ENCODE measurements at regions not wholly inside any gene's neighbourhood (a gene's known extent, or its start where the extent isn't known, plus 50 kb on each side); places are given as distances from the start of the nearest gene placed in this dataset.
"Not testable (repeated sequence)": the region's sequence is repeated elsewhere in the genome, so short reads cannot be mapped to it uniquely, and the experiment has no call there.

DNA sequence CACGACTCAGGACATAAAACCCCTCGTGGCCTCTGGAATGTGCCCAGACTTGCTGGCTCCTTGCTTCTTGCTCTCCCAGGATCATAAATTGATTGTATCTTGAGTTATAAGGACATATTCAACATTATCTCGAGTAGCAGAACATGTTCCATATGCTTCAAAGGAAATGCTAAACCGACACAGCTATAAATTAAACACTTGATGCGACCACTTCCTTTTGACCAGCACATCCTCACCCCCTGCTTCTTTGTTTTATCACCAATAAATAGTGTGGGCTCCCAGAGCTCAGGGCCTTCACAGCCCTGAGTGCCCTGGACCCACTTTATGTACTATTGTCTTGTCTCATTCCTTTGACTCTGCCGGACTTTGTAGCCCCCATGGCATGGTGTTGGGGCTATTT is 157.0 kb upstream of the PABPC3 start:
- CTCF ChIA-PET (ENCODE audit: unreplicated experiment), result no interaction called here
- intact Hi-C loops (cut with micrococcal nuclease; ENCODE audit: unreplicated experiment), result no loop called here

DNA sequence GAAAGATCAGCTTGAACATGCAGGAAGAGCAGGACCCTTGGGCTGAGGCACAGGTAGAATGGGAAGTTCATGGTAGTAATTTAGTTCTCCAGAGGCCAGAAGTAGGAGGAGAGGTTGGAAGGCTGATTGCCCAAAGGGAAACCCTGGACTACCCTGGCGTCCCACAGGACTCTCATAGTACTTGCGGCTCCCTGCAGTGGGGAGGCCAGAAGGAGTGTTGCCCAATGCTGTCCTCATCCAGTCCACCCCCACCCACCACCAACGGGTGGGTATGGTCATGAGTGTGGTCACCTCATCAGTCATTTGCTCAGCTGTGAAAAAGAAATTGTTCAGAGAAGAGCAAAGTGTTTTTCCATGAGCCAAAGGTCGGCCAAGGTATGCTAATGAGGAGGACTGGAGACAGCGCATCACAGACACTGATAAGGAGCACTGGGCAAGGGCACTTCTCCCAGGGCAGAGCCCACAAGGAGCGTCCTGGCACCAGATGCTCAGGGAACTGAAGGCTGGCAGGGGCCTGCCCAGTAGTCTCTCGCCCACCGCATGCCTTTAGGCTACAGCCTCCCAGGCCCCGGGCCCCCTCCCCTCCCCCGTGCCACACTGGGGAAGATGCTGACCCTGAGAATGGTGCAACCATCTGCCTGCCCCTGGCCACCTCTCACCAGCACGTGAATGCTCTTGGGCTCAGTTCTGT is 154.8 kb upstream of the PABPC3 start:
- H3K4me2 ChIP-seq (ENCODE audit: low read length); DNase-seq (ENCODE audit: low spot score); H3K4me1 ChIP-seq (ENCODE audit: insufficient read depth, low read length, poor library complexity, severe bottlenecking); H3K9me2 ChIP-seq (ENCODE audit: insufficient read depth, low read length); CTCF ChIA-PET (ENCODE audit: unreplicated experiment); H3K36me3 ChIP-seq (ENCODE audit: insufficient read depth, low read length); intact Hi-C loops (cut with micrococcal nuclease; ENCODE audit: unreplicated experiment); BruUV-seq (replicated peaks); H2AFZ ChIP-seq (ENCODE audit: low read length); H4K20me1 ChIP-seq (ENCODE audit: insufficient read depth, low read length); H3K9me3 ChIP-seq (ENCODE audit: low read length); POLR2A ChIA-PET; H3K79me2 ChIP-seq (ENCODE audit: insufficient read depth, low read depth, low read length); H3K27ac ChIP-seq (ENCODE audit: low read depth, low read length, poor library complexity, severe bottlenecking); H3K4me3 ChIP-seq (ENCODE audit: low read depth, low read length, poor library complexity, severe bottlenecking): not testable (repeated sequence)

More for the DNA sequence above, 157.0 kb upstream of the PABPC3 start:
- no peak overlapping the region for H3K27ac ChIP-seq (ENCODE audit: low read depth, low read length, poor library complexity, severe bottlenecking)
- H2AFZ ChIP-seq (ENCODE audit: low read length), result no peak overlapping the region
- no peak for DNase-seq (ENCODE audit: low spot score)
- no peaks in the 10 kb centered on the region for H3K9me3 ChIP-seq (ENCODE audit: low read length)
- no peaks in the 10 kb centered on the region for H3K79me2 ChIP-seq (ENCODE audit: insufficient read depth, low read depth, low read length)
- H3K4me1 ChIP-seq (ENCODE audit: insufficient read depth, low read length, poor library complexity, severe bottlenecking), result no peaks in the 10 kb centered on the region
- no peak overlapping the region for H3K4me2 ChIP-seq (ENCODE audit: low read length)
- H3K36me3 ChIP-seq (ENCODE audit: insufficient read depth, low read length), result no peaks in the 10 kb centered on the region
- no peak overlapping the region for H3K4me3 ChIP-seq (ENCODE audit: low read depth, low read length, poor library complexity, severe bottlenecking)
- POLR2A ChIA-PET, result interaction anchor here (1.1 kb wide), 1 partner anchor 10 kb away, joined by 3 read pairs; no protein-coding TSS in a partner anchor
- BruUV-seq (replicated peaks), result no TSS peak
- no peak for TF ChIP-seq EZH2phosphoT487 (IDR thresholded peaks at IDR 0.05; ENCODE audit: borderline replicate concordance, low read depth, low read length)
- TF ChIP-seq, protein P1, sequence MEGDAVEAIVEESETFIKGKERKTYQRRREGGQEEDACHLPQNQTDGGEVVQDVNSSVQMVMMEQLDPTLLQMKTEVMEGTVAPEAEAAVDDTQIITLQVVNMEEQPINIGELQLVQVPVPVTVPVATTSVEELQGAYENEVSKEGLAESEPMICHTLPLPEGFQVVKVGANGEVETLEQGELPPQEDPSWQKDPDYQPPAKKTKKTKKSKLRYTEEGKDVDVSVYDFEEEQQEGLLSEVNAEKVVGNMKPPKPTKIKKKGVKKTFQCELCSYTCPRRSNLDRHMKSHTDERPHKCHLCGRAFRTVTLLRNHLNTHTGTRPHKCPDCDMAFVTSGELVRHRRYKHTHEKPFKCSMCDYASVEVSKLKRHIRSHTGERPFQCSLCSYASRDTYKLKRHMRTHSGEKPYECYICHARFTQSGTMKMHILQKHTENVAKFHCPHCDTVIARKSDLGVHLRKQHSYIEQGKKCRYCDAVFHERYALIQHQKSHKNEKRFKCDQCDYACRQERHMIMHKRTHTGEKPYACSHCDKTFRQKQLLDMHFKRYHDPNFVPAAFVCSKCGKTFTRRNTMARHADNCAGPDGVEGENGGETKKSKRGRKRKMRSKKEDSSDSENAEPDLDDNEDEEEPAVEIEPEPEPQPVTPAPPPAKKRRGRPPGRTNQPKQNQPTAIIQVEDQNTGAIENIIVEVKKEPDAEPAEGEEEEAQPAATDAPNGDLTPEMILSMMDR (conservative IDR thresholded peaks at IDR 0.05; ENCODE audit: low read length), result no peak
- no peaks in the 10 kb centered on the region for H3K9me2 ChIP-seq (ENCODE audit: insufficient read depth, low read length)
- no peaks in the 10 kb centered on the region for H4K20me1 ChIP-seq (ENCODE audit: insufficient read depth, low read length)

DNA sequence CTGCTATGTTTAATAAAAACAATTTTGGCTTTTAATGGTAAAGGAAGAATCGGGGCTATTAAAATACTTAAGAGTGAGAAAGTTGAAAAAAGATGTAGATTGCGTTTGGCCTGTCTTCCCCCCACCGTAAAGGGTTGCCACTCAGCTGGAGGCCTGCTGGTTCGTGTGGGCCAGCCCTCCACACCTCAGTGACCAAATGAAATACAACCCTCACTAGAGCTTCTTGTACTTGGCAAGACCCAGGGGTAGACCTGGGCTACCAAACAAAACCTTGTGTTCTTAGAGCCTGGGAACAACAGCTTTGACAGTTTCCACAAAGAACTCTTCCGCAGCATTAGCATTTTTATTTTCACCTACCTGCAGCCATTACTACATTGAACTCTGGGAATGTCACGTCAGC is 152.8 kb upstream of the PABPC3 start:
- BruUV-seq (replicated peaks), result no TSS peak
- POLR2A ChIA-PET, result no interaction called here
- Histone ChIP-seq H3K36me3 (ENCODE audit: insufficient read depth, low read length) (no peaks in the 10 kb centered on the region), H3K4me2 (ENCODE audit: low read length) (no peak overlapping the region), H3K4me3 (ENCODE audit: low read depth, low read length, poor library complexity, severe bottlenecking) (no peak overlapping the region), H3K9me2 (ENCODE audit: insufficient read depth, low read length) (no peaks in the 10 kb centered on the region), H3K4me1 (ENCODE audit: insufficient read depth, low read length, poor library complexity, severe bottlenecking) (no peaks in the 10 kb centered on the region), H4K20me1 (ENCODE audit: insufficient read depth, low read length) (no peaks in the 10 kb centered on the region), H3K9me3 (ENCODE audit: low read length) (no peaks in the 10 kb centered on the region), H3K79me2 (ENCODE audit: insufficient read depth, low read depth, low read length) (no peaks in the 10 kb centered on the region), H2AFZ (ENCODE audit: low read length) (no peak overlapping the region), H3K27ac (ENCODE audit: low read depth, low read length, poor library complexity, severe bottlenecking) (no peak overlapping the region)
- intact Hi-C loops (cut with micrococcal nuclease; ENCODE audit: unreplicated experiment), result no loop called here
- no peak for DNase-seq (ENCODE audit: low spot score)
- TF ChIP-seq, protein P1 (conservative IDR thresholded peaks at IDR 0.05; ENCODE audit: low read length), result no peak
- TF ChIP-seq EZH2phosphoT487 (IDR thresholded peaks at IDR 0.05; ENCODE audit: borderline replicate concordance, low read depth, low read length), result no peak
- CTCF ChIA-PET (ENCODE audit: unreplicated experiment), result no interaction called here

DNA sequence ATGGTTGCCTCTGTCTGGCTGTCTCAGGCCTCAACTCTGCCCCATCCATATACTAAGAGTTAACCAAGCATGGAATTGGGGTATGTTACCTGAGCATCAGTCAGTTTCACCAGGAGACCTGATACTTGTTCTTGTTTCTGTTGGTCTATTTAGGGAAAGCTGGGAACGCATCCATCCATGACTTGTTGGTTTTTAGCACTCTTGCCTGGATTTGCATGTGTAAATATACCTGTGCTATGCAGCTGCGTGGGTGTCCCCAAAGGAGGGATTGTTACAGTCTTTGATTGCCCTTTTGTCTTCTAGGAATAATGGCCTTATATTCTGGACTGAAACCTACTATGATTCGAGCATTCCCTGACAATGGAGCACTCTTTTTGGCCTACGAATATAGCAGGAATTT is 151.9 kb upstream of the PABPC3 start:
- DNase-seq (ENCODE audit: low spot score); H3K9me2 ChIP-seq (ENCODE audit: insufficient read depth, low read length); H3K9me3 ChIP-seq (ENCODE audit: low read length); H3K27ac ChIP-seq (ENCODE audit: low read depth, low read length, poor library complexity, severe bottlenecking); H3K79me2 ChIP-seq (ENCODE audit: insufficient read depth, low read depth, low read length); H3K36me3 ChIP-seq (ENCODE audit: insufficient read depth, low read length); POLR2A ChIA-PET; H2AFZ ChIP-seq (ENCODE audit: low read length); H3K4me1 ChIP-seq (ENCODE audit: insufficient read depth, low read length, poor library complexity, severe bottlenecking); BruUV-seq (replicated peaks); H3K4me3 ChIP-seq (ENCODE audit: low read depth, low read length, poor library complexity, severe bottlenecking); H4K20me1 ChIP-seq (ENCODE audit: insufficient read depth, low read length); CTCF ChIA-PET (ENCODE audit: unreplicated experiment); H3K4me2 ChIP-seq (ENCODE audit: low read length); intact Hi-C loops (cut with micrococcal nuclease; ENCODE audit: unreplicated experiment): not testable (repeated sequence)

DNA sequence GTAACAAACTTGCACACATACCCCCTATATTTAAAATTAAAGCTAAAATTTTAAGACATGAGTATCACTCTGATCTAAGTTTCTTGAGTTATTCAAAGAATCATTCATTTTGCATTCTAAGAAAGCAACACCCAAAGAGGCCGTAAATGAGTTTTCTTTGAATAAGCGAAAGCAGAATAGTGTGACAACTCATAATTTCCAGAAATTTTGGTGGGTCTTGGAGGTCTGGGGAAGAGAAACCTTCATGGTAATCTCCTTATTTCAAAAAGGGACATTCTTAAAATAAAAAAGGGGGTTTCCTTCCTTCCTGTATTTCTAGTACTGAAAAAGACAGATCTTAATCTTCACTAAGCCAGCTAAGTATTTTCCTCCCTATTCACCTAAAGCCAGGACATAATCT is 147.0 kb upstream of the PABPC3 start:
- H3K4me1 ChIP-seq (ENCODE audit: insufficient read depth, low read length, poor library complexity, severe bottlenecking); H4K20me1 ChIP-seq (ENCODE audit: insufficient read depth, low read length); intact Hi-C loops (cut with micrococcal nuclease; ENCODE audit: unreplicated experiment); H3K4me3 ChIP-seq (ENCODE audit: low read depth, low read length, poor library complexity, severe bottlenecking); H3K79me2 ChIP-seq (ENCODE audit: insufficient read depth, low read depth, low read length); H3K9me2 ChIP-seq (ENCODE audit: insufficient read depth, low read length); H2AFZ ChIP-seq (ENCODE audit: low read length); H3K4me2 ChIP-seq (ENCODE audit: low read length); H3K27ac ChIP-seq (ENCODE audit: low read depth, low read length, poor library complexity, severe bottlenecking); H3K9me3 ChIP-seq (ENCODE audit: low read length); H3K36me3 ChIP-seq (ENCODE audit: insufficient read depth, low read length); BruUV-seq (replicated peaks); CTCF ChIA-PET (ENCODE audit: unreplicated experiment); DNase-seq (ENCODE audit: low spot score): not testable (repeated sequence)
- POLR2A ChIA-PET, result interaction anchor here (0.6 kb wide), 1 partner anchor 221 kb away, joined by 5 read pairs; no protein-coding TSS in a partner anchor
